ENCODE measurements at regions not wholly inside any gene's neighbourhood (a gene's known extent, or its start where the extent isn't known, plus 50 kb on each side); places are given as distances from the start of the nearest gene placed in this dataset.

- no peak for TF ChIP-seq CTCF (conservative IDR thresholded peaks at IDR 0.05; ENCODE audit: low read length)
- no peak for TF ChIP-seq EZH2phosphoT487 (IDR thresholded peaks at IDR 0.05; ENCODE audit: borderline replicate concordance, low read depth, low read length)
These were observed 150.3 kb downstream of the TLE3 start for GRCh38 chr15:69947394-69947793.
